NCI-H1417 (cell line): ENCODE measurements at regions not wholly inside any gene's neighbourhood (a gene's known extent, or its start where the extent isn't known, plus 50 kb on each side); places are given as distances from the start of the nearest gene placed in this dataset.
"Not testable (repeated sequence)": the region's sequence is repeated elsewhere in the genome, so short reads cannot be mapped to it uniquely, and the experiment has no call there.

Experiments
- DNase-seq, 3 experiments: peaks; one replicate each; lab custom pipeline; 2025; lab: John Stamatoyannopoulos, UW

- peak in 1 of 3 experiments; percentile 6 for DNase-seq
These were observed 686.4 kb downstream of the HTR1B start for GRCh38 chr6:76776876-76777275.

GRCh38 chr6:76774781-76775384 is 688.4 kb downstream of the HTR1B start:
- peak in 2 of 3 experiments; percentile 46 to 78 for DNase-seq

GRCh38 chr6:76772951-76773350 is 690.3 kb downstream of the HTR1B start:
- no peak for DNase-seq

GRCh38 chr6:76771059-76771634 is 692.1 kb downstream of the HTR1B start:
- DNase-seq, result peak in 2 of 3 experiments; percentile 25 to 72

GRCh38 chr6:76770281-76770680 is 693.0 kb downstream of the HTR1B start:
- no peak for DNase-seq

- DNase-seq, result no peak
These were observed 694.7 kb downstream of the HTR1B start for GRCh38 chr6:76768556-76768955.

- no peak for DNase-seq
These were observed 691.6 kb upstream of the IMPG1 start for GRCh38 chr6:76764057-76764456.

- no peak for DNase-seq
These were observed 680.4 kb upstream of the IMPG1 start for GRCh38 chr6:76752841-76753240.

- DNase-seq, result not testable (repeated sequence)
These were observed 672.9 kb upstream of the IMPG1 start for GRCh38 chr6:76745388-76745787.

GRCh38 chr6:76744151-76744720 is 671.8 kb upstream of the IMPG1 start:
- not testable (repeated sequence) for DNase-seq

- DNase-seq, result no peak
These were observed 670.5 kb upstream of the IMPG1 start for GRCh38 chr6:76742919-76743318.

- no peak for DNase-seq
These were observed 647.0 kb upstream of the IMPG1 start for GRCh38 chr6:76719449-76719848.

GRCh38 chr6:76708641-76709331 is 636.3 kb upstream of the IMPG1 start:
- DNase-seq, result no peak

GRCh38 chr6:76707630-76708029 is 635.2 kb upstream of the IMPG1 start:
- no peak for DNase-seq

GRCh38 chr6:76706631-76707030 is 634.2 kb upstream of the IMPG1 start:
- DNase-seq, result no peak

- no peak for DNase-seq
These were observed 633.6 kb upstream of the IMPG1 start for GRCh38 chr6:76706086-76706485.

GRCh38 chr6:76703786-76704185 is 631.3 kb upstream of the IMPG1 start:
- no peak for DNase-seq

- no peak for DNase-seq
These were observed 630.8 kb upstream of the IMPG1 start for GRCh38 chr6:76703285-76703684.

- DNase-seq, result no peak
These were observed 629.7 kb upstream of the IMPG1 start for GRCh38 chr6:76702187-76702586.

- DNase-seq, result no peak
These were observed 629.1 kb upstream of the IMPG1 start for GRCh38 chr6:76701610-76702009.

- DNase-seq, result peak in 1 of 3 experiments; percentile 23
These were observed 625.1 kb upstream of the IMPG1 start for GRCh38 chr6:76697585-76697984.

- DNase-seq, result peak in 2 of 3 experiments; percentile 11 to 17
These were observed 622.3 kb upstream of the IMPG1 start for GRCh38 chr6:76694795-76695194.

- DNase-seq, result peak in 2 of 3 experiments; percentile 8 to 24
These were observed 612.4 kb upstream of the IMPG1 start for GRCh38 chr6:76684875-76685274.
